Activated T-helper 17 cell treated with anti-CD3 and anti-CD28 coated beads, Interleukin-2, amount 50 U/mL, for 72 hours (primary cell): ENCODE measurements at regions not wholly inside any gene's neighbourhood (a gene's known extent, or its start where the extent isn't known, plus 50 kb on each side); places are given as distances from the start of the nearest gene placed in this dataset.

ENCODE experiments used
- ATAC-seq: fragments of 150-1000 bp; cut with Tn5 transposase; replicated peaks from 2 replicates; pipeline ENCODE4 v1.10.0; 2021; ENCODE audit warnings: mild to moderate bottlenecking, moderate library complexity
- H3K27ac Mint-ChIP-seq: one replicate; pipeline ENCODE4 v1.8.0; 2022; ENCODE audit warnings: mixed read lengths
- H3K27me3 Mint-ChIP-seq: one replicate; pipeline ENCODE4 v1.8.0; 2022; ENCODE audit warnings: mixed read lengths
- H3K36me3 Mint-ChIP-seq: one replicate; pipeline ENCODE4 v1.8.0; 2022; ENCODE audit warnings: low read depth, mild to moderate bottlenecking, mixed read lengths
- H3K4me1 Mint-ChIP-seq: one replicate; pipeline ENCODE4 v1.8.0; 2022; ENCODE audit warnings: mixed read lengths
- H3K4me3 Mint-ChIP-seq: one replicate; pipeline ENCODE4 v1.8.0; 2022; ENCODE audit warnings: mild to moderate bottlenecking, mixed read lengths
- H3K9me3 Mint-ChIP-seq: one replicate; pipeline ENCODE4 v1.8.0; 2022; ENCODE audit warnings: mixed read lengths

DNA sequence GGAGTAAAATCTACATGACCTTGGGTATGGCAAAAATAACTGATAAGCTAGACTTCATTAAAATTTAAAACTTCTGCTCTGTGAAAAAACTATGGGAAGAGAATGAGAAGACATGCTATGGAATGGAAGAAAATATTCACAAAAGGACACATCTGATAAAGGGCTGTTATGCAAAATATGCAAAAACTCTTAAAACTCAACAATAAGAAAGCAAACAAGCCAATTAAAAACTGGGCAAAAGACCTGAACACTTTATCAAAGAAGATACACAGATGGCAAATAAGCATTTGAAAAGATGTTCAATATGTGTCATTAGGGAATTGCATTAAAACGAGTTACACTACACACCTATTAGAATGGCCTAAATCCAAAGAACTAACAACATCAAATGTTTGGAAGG, 439.5 kb downstream of the EFNA5 start:
- Mint-ChIP-seq H3K9me3 (no peaks in the 10 kb centered on the region), H3K27me3 (peaks cover 4% of the 10 kb centered on the region), H3K36me3 (no peaks in the 10 kb centered on the region), H3K4me1 (no peaks in the 10 kb centered on the region), H3K4me3 (no peak overlapping the region), H3K27ac (no peak overlapping the region)
- no peak for ATAC-seq

DNA sequence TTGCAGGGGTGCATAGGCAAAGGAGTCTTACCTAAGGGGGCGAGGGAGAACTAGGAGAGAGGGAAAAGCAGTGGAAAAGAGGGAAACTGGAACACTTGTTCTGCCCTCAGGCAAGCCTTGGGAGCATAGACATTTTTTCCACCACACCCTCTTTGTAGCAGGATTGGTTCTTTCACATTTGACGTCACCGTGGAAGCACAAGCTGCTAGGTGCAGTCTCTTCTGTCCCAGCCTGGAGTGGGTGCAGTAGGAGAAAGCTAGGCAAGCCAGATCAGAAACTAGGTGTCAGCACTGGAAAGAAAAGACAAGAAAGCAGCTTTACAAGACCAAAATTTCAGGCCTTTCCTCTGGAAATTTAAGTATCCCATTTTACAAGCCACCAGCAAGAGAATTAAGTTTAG, 440.4 kb downstream of the EFNA5 start:
- Mint-ChIP-seq H3K27me3 (peaks cover 4% of the 10 kb centered on the region), H3K27ac (no peak overlapping the region), H3K4me3 (no peak overlapping the region), H3K36me3 (no peaks in the 10 kb centered on the region), H3K4me1 (no peaks in the 10 kb centered on the region), H3K9me3 (no peaks in the 10 kb centered on the region)
- no peak for ATAC-seq

DNA sequence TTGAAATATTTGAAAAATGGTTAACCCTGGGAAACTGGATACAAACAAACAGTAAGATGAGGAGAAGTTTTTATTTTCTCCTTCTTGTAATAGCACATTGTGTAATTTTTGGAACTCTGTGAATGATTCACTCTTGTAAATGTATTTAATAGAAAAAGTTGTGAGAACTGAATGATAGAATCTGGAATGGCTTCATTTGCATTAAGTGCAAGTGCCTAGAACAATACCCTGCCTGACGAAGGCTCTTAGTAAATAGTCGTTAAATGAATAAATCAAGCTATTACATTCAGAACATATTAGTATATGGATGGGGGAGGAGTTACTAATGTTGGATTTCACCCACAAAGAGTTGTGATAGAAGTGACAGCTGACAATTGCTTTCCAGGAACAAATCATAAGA, 442.5 kb downstream of the EFNA5 start:
- no peaks in the 10 kb centered on the region for H3K36me3 Mint-ChIP-seq
- no peak overlapping the region for H3K27ac Mint-ChIP-seq
- peaks cover 4% of the 10 kb centered on the region for H3K27me3 Mint-ChIP-seq
- H3K4me1 Mint-ChIP-seq: no peaks in the 10 kb centered on the region
- no peak for ATAC-seq
- H3K4me3 Mint-ChIP-seq: no peak overlapping the region
- H3K9me3 Mint-ChIP-seq: no peaks in the 10 kb centered on the region

DNA sequence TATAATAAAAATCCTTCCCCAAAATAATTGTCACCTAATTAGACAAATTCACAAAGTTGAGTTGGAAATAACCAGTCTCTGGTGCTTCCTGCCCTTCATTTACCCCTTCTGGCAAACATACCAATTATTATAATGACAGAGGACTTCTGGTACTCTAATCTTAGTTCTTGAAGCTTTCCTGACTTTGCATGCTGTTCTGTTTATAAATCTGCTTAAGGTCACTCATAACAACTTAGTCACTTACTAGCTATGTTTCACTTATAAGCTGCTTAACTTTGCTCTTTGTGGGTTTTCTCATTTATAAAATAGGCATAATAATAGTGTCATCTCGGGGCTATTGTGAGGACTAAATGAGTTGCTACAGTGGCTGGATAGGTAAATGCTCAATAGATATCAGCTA, 446.5 kb downstream of the EFNA5 start:
- H3K4me1 Mint-ChIP-seq: no peaks in the 10 kb centered on the region
- H3K36me3 Mint-ChIP-seq: no peaks in the 10 kb centered on the region
- peaks cover 6% of the 10 kb centered on the region for H3K27me3 Mint-ChIP-seq
- H3K4me3 Mint-ChIP-seq: no peak overlapping the region
- H3K27ac Mint-ChIP-seq: no peak overlapping the region
- no peaks in the 10 kb centered on the region for H3K9me3 Mint-ChIP-seq
- no peak for ATAC-seq

DNA sequence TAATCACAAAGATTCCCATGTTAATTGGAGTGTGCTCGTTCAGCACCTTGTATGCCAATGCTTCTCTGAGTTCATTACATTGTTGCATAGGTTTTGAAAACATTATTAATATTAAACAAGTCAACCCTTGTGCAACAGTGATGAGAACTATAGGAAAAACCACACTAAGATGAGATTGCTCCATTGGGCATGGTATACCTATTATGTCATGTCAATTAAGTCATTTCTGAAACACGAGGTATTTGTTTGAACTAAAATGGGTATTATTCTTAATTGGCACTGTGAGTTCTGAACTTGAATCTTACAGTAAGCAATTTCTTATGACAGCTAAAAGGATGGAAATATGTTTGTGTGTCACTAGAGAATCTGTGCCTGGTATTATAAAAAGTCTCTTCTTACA, 447.7 kb downstream of the EFNA5 start:
- no peaks in the 10 kb centered on the region for H3K36me3 Mint-ChIP-seq
- H3K4me3 Mint-ChIP-seq: no peak overlapping the region
- H3K4me1 Mint-ChIP-seq: no peaks in the 10 kb centered on the region
- no peak overlapping the region for H3K27ac Mint-ChIP-seq
- no peak for ATAC-seq
- H3K9me3 Mint-ChIP-seq: no peaks in the 10 kb centered on the region
- peaks cover 6% of the 10 kb centered on the region for H3K27me3 Mint-ChIP-seq

DNA sequence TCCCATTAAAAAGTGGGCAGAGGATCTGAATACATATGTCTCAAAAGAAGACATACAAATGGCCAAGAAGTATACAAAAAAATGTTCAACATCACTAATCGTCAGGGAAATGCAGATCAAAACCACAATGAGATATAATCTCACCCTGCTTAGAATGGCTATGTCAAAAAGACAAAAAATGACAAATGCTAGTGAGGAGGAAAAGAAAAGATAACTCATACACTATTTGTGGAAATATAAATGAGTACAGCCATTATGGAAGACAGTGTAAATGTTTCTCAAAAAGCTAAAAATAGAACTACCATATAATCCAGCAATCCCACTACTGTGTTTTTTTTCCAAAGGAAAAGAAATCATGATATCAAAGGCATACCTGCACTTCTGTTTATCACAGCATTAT, 450.7 kb downstream of the EFNA5 start:
- no peak overlapping the region for H3K4me3 Mint-ChIP-seq
- no peaks in the 10 kb centered on the region for H3K9me3 Mint-ChIP-seq
- no peaks in the 10 kb centered on the region for H3K36me3 Mint-ChIP-seq
- no peaks in the 10 kb centered on the region for H3K4me1 Mint-ChIP-seq
- no peak for ATAC-seq
- peaks cover 2% of the 10 kb centered on the region for H3K27me3 Mint-ChIP-seq
- H3K27ac Mint-ChIP-seq: no peak overlapping the region

DNA sequence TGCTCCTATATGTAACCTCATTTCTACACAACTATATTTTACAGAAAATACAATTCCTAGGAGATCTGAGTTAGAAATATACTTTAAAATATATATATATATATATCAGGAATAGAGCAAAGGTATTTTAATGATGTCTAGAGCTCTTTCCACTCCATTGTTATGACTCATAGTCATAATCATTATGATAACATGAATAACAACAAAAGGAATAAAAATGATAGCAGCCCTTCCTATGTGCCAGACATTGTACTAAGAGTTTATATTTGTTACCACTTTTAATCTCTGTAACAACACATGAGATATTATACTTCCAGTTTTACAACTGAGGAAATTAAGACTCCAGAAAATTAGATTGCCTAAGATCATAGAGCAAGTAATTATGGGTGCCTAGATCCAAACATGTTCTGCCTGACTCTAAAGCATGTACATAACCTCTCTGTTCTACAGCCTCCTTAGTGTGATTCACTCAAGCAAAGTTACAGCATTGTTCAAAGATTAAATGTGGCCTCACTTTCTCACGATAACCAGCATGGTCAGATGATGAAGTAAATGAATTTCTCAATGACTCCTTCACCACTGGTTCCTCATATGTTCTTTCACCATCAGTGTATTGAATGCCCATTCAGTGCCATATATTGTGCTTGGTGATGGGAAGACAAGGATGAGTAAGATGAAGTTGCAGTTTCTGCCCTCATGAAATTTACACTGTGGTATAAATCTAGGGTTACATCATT, 452.1 kb downstream of the EFNA5 start:
- peak; percentile 52 for ATAC-seq
- no peak overlapping the region for H3K27ac Mint-ChIP-seq

DNA sequence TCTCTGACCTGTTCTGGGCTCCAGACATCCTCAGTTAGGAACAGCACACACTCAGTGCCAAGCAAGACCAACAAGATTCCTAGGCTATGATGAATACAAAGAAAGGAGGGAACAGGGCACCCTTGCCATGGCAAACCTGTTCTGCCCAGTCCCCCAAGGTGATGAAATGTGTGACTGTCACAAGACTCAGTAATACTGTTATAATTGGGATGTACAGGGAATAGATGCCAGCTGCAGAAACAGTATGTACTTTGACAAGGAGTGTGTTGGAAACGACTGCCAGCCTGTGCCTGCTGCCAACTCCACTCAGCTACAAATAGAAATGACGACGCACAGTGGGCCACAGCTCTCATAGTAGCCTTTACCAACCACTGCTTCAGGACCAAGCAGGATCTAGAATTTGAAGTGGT, 453.0 kb downstream of the EFNA5 start:
- Mint-ChIP-seq H3K36me3 (no peaks in the 10 kb centered on the region), H3K27ac (no peak overlapping the region), H3K4me3 (no peak overlapping the region), H3K9me3 (no peaks in the 10 kb centered on the region), H3K4me1 (no peaks in the 10 kb centered on the region), H3K27me3 (peaks cover 2% of the 10 kb centered on the region)
- no peak for ATAC-seq

More for the DNA sequence above, 452.1 kb downstream of the EFNA5 start:
- no peaks in the 10 kb centered on the region for H3K4me1 Mint-ChIP-seq
- H3K9me3 Mint-ChIP-seq: no peaks in the 10 kb centered on the region
- H3K4me3 Mint-ChIP-seq: no peak overlapping the region
- peaks cover 2% of the 10 kb centered on the region for H3K27me3 Mint-ChIP-seq
- H3K36me3 Mint-ChIP-seq: no peaks in the 10 kb centered on the region

DNA sequence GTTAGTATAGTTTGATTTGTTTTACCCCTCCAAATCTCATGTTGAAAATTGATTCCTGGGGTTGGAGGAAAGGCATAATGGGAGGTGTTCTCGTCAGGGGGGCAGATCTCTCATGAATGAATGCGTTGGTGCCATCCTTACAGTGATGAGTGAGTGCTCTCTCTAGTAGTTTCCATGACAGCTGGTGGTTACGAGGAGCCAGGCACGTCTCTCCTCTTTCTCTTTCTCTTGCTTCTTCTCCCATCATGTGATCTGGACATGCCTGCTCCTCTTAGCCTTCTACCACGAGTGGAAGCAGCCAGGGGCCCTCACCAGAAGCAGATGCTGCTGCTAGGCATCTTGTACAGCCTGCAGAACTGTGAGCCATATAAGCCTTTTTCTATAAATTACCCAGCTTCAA, 454.1 kb downstream of the EFNA5 start:
- no peak for ATAC-seq
- Mint-ChIP-seq H3K27ac (no peak overlapping the region), H3K36me3 (no peaks in the 10 kb centered on the region)

DNA sequence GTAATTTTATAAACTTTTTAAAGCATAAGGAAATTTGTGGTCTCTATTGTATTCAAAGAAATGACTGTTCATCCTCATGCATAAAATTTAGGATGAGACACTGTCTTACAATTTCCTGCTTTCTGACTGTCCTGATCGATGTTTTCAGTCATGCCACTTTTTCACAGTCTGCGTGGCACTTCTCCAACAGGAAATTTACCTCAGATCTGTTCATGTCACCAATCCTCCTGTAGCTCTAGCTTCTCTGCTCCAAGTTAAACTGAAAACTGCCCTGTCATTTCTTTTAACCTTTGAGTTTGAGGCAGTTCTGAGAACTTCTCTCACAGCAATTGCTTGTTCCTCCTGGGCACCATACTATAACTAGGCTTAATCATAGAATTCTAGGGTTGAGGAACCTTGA, 455.1 kb downstream of the EFNA5 start:
- H3K27me3 Mint-ChIP-seq: no peaks in the 10 kb centered on the region
- no peaks in the 10 kb centered on the region for H3K9me3 Mint-ChIP-seq
- no peak overlapping the region for H3K4me3 Mint-ChIP-seq
- no peaks in the 10 kb centered on the region for H3K4me1 Mint-ChIP-seq
- ATAC-seq: no peak
- no peaks in the 10 kb centered on the region for H3K36me3 Mint-ChIP-seq
- no peak overlapping the region for H3K27ac Mint-ChIP-seq

More for the DNA sequence above, 454.1 kb downstream of the EFNA5 start:
- H3K27me3 Mint-ChIP-seq: no peaks in the 10 kb centered on the region
- H3K9me3 Mint-ChIP-seq: no peaks in the 10 kb centered on the region
- H3K4me1 Mint-ChIP-seq: no peaks in the 10 kb centered on the region
- H3K4me3 Mint-ChIP-seq: no peak overlapping the region

DNA sequence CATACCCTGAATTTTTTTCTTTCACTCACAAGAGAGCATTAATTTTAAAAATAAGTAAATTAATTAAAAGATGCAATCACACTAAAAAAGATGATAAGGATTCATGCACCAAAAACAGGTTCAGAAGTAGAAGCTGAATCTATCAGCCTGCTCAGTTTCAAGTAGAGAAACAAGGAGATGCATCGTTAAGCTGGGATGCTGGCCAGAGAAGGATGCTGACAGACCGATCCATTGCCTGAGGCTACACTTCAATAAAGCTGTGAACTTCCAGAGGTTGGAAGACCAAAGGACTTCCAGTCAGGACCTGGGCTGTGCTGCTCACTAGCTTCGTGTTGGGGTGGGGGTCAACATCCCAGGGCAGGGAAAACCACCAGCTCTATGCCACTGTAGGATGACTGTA, 457.7 kb downstream of the EFNA5 start:
- no peaks in the 10 kb centered on the region for H3K36me3 Mint-ChIP-seq
- H3K27me3 Mint-ChIP-seq: no peaks in the 10 kb centered on the region
- no peak for ATAC-seq
- H3K27ac Mint-ChIP-seq: no peak overlapping the region
- no peaks in the 10 kb centered on the region for H3K4me1 Mint-ChIP-seq
- no peaks in the 10 kb centered on the region for H3K9me3 Mint-ChIP-seq
- H3K4me3 Mint-ChIP-seq: no peak overlapping the region

DNA sequence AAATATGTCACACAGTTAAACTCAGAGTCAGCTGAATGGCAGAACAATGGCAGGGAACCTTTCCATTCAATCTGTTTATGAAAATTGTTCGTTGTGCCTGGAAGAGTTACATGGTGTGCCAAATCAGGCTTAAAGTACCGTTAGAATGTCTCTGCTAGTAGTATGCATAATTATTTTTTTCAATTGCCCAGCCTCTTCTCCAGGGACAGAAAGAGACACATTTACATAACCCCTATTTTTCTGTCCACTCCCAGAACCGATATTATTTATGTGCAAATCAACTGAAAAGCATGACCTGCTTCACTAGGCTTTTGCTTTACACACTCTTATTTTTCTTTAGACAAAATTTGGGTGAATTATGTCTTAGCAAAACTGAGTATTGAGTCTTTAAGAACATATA, 459.1 kb downstream of the EFNA5 start:
- no peak for ATAC-seq
- no peaks in the 10 kb centered on the region for H3K36me3 Mint-ChIP-seq
- no peaks in the 10 kb centered on the region for H3K9me3 Mint-ChIP-seq
- no peak overlapping the region for H3K27ac Mint-ChIP-seq
- no peaks in the 10 kb centered on the region for H3K27me3 Mint-ChIP-seq
- H3K4me1 Mint-ChIP-seq: no peaks in the 10 kb centered on the region
- H3K4me3 Mint-ChIP-seq: no peak overlapping the region

DNA sequence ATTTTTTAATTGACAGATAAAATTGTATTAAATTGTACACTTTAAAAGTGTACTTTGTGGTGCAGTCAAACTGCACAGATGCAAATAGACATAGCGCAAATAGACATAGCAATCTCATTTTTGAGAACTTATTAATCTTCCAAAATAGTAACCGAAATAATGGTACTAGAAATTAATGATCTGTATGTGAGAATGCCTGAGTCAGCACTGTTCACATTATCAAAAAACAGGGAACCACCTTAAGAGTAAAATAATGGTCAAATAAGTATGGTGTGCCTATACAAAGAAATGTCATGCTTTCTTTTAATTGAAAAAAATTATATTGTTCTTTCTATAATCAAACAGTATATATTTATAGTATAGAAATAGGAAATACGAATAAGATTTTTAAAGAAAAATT, 461.9 kb downstream of the EFNA5 start:
- Mint-ChIP-seq H3K36me3 (no peaks in the 10 kb centered on the region), H3K4me1 (no peaks in the 10 kb centered on the region), H3K27ac (no peak overlapping the region)

DNA sequence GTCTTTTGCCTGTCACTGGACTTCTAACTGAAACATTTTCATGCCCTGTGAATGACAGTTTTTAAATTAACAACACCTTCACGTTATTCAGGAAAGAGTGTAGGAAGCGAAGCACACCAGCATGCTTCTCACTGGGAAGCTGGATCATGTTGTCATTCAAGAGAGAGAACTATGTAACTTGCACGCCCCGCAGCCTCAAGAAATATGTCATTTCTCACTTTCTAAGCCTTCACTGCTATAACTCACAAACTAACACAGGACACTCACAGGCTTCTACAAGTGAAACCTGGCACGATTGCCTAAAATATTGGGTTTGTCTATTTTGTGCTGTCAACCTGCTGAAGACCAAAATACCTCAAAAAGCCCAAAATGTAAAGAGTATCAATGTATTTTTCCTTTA, 466.3 kb downstream of the EFNA5 start:
- ATAC-seq: no peak
- Mint-ChIP-seq H3K4me3 (no peak overlapping the region), H3K9me3 (no peaks in the 10 kb centered on the region), H3K27me3 (no peaks in the 10 kb centered on the region), H3K4me1 (no peaks in the 10 kb centered on the region), H3K36me3 (no peaks in the 10 kb centered on the region), H3K27ac (no peak overlapping the region)

More for the DNA sequence above, 461.9 kb downstream of the EFNA5 start:
- H3K9me3 Mint-ChIP-seq: no peaks in the 10 kb centered on the region
- H3K4me3 Mint-ChIP-seq: no peak overlapping the region
- no peak for ATAC-seq
- no peaks in the 10 kb centered on the region for H3K27me3 Mint-ChIP-seq

DNA sequence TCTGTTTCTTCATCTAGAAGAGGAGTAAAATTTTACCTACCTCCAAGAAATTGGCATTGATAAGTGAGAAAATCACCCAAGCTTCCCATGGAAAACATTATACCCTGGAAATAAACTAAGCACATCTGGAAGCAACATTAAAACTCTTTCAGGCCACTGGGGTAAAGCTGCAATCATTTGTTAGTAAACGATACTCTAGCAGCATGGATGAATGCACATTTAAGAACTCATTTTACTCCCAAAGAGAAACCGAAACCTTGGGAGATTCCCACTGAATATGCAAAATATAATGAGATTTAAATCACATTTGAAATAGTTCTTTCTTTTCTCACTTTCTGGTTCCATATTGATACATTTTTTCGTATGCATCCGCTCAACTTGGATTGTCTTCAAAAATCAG, 467.5 kb downstream of the EFNA5 start:
- Mint-ChIP-seq H3K36me3 (no peaks in the 10 kb centered on the region), H3K27ac (no peak overlapping the region), H3K9me3 (no peaks in the 10 kb centered on the region), H3K4me3 (no peak overlapping the region), H3K27me3 (no peaks in the 10 kb centered on the region), H3K4me1 (no peaks in the 10 kb centered on the region)
- no peak for ATAC-seq

DNA sequence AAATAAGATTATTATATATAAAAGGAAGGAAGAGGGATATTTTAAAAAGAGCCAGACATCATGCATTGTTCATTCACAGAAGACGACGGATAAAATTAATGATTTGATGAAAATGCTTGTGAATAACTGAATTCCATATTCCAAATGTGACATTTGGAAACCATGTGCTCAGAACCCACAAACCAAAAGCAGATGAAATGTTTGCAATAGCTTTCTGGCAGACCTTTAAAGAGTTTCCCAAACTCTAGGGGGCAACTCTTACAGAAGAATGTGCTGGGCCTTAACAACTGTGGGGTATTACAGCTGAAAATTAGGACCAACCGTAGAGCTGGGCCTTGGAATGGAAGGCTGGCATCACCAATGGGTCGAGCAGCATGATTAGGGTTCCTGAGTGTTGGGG, 471.0 kb downstream of the EFNA5 start:
- H3K27me3 Mint-ChIP-seq: no peaks in the 10 kb centered on the region
- ATAC-seq: no peak

More for the DNA sequence above, 471.0 kb downstream of the EFNA5 start:
- Mint-ChIP-seq H3K27ac (no peak overlapping the region), H3K9me3 (no peaks in the 10 kb centered on the region), H3K4me1 (no peaks in the 10 kb centered on the region), H3K36me3 (no peaks in the 10 kb centered on the region), H3K4me3 (no peak overlapping the region)
